RPMI8226 (cell line): ENCODE measurements at regions not wholly inside any gene's neighbourhood (a gene's known extent, or its start where the extent isn't known, plus 50 kb on each side); places are given as distances from the start of the nearest gene placed in this dataset.

Source experiments
- DNase-seq: peaks from one replicate; pipeline ENCODE4 v3.0.0-alpha.2; 2015

- no peak for DNase-seq
Measured at GRCh38 chr20:50242548-50242862, 51.9 kb downstream of the CEBPB start.

GRCh38 chr20:50242863-50243609 lies 52.4 kb downstream of the CEBPB start:
- peak; percentile 47 for DNase-seq

GRCh38 chr20:50243610-50244351 lies 53.2 kb downstream of the CEBPB start:
- no peak for DNase-seq

GRCh38 chr20:50244352-50245149 lies 53.9 kb downstream of the CEBPB start:
- no peak for DNase-seq

GRCh38 chr20:50245498-50246366 lies 55.1 kb downstream of the CEBPB start:
- DNase-seq, result peak; percentile 41

GRCh38 chr20:50246367-50247195 lies 56.0 kb downstream of the CEBPB start:
- no peak for DNase-seq

- no peak for DNase-seq
Measured at GRCh38 chr20:50247196-50248094, 56.8 kb downstream of the CEBPB start.

- no peak for DNase-seq
Measured at GRCh38 chr20:50248104-50248641, 57.5 kb downstream of the CEBPB start.

- no peak for DNase-seq
Measured at GRCh38 chr20:50249447-50250388, 59.1 kb downstream of the CEBPB start.

GRCh38 chr20:50250679-50251382 lies 60.2 kb downstream of the CEBPB start:
- DNase-seq, result no peak

- no peak for DNase-seq
Measured at GRCh38 chr20:50251383-50251748, 60.7 kb downstream of the CEBPB start.

GRCh38 chr20:50251992-50252511 lies 61.4 kb downstream of the CEBPB start:
- no peak for DNase-seq

GRCh38 chr20:50252701-50253100 lies 62.1 kb downstream of the CEBPB start:
- DNase-seq, result no peak

GRCh38 chr20:50253101-50253500 lies 62.5 kb downstream of the CEBPB start:
- DNase-seq, result no peak

- DNase-seq, result no peak
Measured at GRCh38 chr20:50254466-50255079, 63.9 kb downstream of the CEBPB start.

- no peak for DNase-seq
Measured at GRCh38 chr20:50256577-50256976, 65.9 kb downstream of the CEBPB start.

- DNase-seq, result no peak
Measured at GRCh38 chr20:50257860-50258259, 67.2 kb downstream of the CEBPB start.
